PC-3 (cell line): ENCODE measurements at regions not wholly inside any gene's neighbourhood (a gene's known extent, or its start where the extent isn't known, plus 50 kb on each side); places are given as distances from the start of the nearest gene placed in this dataset.
"Not testable (repeated sequence)": the region's sequence is repeated elsewhere in the genome, so short reads cannot be mapped to it uniquely, and the experiment has no call there.

Experiments used
- CTCF ChIP-seq: fragments of 300-600 bp; sonication (generic); conservative IDR thresholded peaks from 2 replicates; pipeline ENCODE4 v1.5.1; 2017; ENCODE audit warnings: antibody characterized with exemption, low read depth, mild to moderate bottlenecking, low read length
- EZH2 ChIP-seq: fragments of 300-600 bp; sonication (generic); IDR thresholded peaks from one replicate; pipeline ENCODE4 v1.6.1; 2017; ENCODE audit warnings: antibody characterized with exemption, mild to moderate bottlenecking, low read length; ENCODE audit not compliant: unreplicated experiment

- not testable (repeated sequence) for TF ChIP-seq EZH2, CTCF
Observed at GRCh38 chr5:20707634-20708033, 719.6 kb upstream of the CDH18 start.
